ENCODE measurements at regions not wholly inside any gene's neighbourhood (a gene's known extent, or its start where the extent isn't known, plus 50 kb on each side); places are given as distances from the start of the nearest gene placed in this dataset.
"Not testable (repeated sequence)": the region's sequence is repeated elsewhere in the genome, so short reads cannot be mapped to it uniquely, and the experiment has no call there.

DNA sequence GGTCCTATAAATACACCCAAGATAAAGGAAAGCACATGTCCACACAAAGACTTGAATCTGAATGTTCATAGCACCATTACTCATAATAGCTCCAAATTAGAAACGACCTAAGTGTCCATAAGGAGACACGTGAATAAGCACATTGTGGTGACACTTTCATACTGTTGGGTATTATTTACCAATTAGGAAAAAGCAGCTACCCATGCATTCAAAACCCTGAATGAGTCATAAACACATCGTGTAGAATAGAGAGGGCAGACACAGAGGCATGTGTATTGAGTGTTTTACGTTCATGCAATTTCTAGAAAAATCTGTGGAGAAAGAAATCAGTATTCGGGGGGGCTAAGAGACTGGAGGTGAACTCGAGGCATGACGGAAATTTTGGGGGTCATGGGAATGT, 396.7 kb downstream of the THBS2 start:
- no peaks in the 10 kb centered on the region for H3K27me3 Mint-ChIP-seq (ENCODE audit: insufficient read depth)
- no peak overlapping the region for H3K4me3 Mint-ChIP-seq
- Histone ChIP-seq H3K9ac (ENCODE audit: extremely low read depth, low read length, poor library complexity, severe bottlenecking) (no peak overlapping the region), H3K27me3 (ENCODE audit: control insufficient read depth, insufficient read depth, low read length, poor library complexity, severe bottlenecking) (no peaks in the 10 kb centered on the region), H3K36me3 (ENCODE audit: control insufficient read depth, insufficient read depth, low read length) (no peaks in the 10 kb centered on the region), H3K4me1 (ENCODE audit: control insufficient read depth, insufficient read depth, low read length) (no peaks in the 10 kb centered on the region), H3K9me3 (ENCODE audit: control insufficient read depth, low read length) (no peaks in the 10 kb centered on the region), H3K4me3 (ENCODE audit: low read length) (no peak overlapping the region), H3K27ac (ENCODE audit: low read depth, low read length) (no peak overlapping the region)
- H3K36me3 Mint-ChIP-seq (ENCODE audit: low read depth): no peaks in the 10 kb centered on the region
- H3K27ac Mint-ChIP-seq: no peak overlapping the region
- TF ChIP-seq, protein P1, sequence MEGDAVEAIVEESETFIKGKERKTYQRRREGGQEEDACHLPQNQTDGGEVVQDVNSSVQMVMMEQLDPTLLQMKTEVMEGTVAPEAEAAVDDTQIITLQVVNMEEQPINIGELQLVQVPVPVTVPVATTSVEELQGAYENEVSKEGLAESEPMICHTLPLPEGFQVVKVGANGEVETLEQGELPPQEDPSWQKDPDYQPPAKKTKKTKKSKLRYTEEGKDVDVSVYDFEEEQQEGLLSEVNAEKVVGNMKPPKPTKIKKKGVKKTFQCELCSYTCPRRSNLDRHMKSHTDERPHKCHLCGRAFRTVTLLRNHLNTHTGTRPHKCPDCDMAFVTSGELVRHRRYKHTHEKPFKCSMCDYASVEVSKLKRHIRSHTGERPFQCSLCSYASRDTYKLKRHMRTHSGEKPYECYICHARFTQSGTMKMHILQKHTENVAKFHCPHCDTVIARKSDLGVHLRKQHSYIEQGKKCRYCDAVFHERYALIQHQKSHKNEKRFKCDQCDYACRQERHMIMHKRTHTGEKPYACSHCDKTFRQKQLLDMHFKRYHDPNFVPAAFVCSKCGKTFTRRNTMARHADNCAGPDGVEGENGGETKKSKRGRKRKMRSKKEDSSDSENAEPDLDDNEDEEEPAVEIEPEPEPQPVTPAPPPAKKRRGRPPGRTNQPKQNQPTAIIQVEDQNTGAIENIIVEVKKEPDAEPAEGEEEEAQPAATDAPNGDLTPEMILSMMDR (conservative IDR thresholded peaks at IDR 0.05): no peak
- WGBS, 2 experiments (ENCODE audit: insufficient coverage in 1 of 2, insufficient read length in 1 of 2): 82 to 90% methylated on average over 4 to 7 of the region's 7 CpGs
- H3K4me1 Mint-ChIP-seq: no peaks in the 10 kb centered on the region
- no peaks in the 10 kb centered on the region for H3K9me3 Mint-ChIP-seq
- no peak for DNase-seq

DNA sequence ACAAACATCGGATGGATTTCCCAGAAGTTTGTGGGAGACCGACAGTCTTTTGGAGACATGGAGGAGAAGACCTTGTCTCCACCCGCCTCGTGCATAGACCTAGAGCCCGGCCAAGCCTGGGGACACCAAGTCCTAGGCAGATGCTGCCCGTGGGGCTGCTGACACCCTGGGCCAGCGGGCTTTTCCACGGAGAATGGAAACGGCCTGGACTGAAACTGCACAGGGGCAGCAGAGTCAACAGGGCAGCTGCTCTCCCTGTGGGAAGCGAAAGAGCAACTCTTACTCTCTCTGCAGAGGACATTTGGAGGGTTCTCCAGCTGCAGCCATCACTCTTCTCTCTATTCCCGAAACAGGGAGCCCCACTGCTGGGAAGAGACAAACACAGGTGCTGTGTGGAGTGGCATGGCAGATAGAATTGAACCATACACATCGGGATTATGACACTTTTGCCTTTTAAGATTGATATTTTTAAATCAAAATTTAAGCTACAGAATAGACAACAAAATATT, 401.2 kb downstream of the THBS2 start:
- Histone ChIP-seq H3K36me3 (ENCODE audit: control insufficient read depth, insufficient read depth, low read length) (no peaks in the 10 kb centered on the region), H3K4me3 (ENCODE audit: low read length) (no peak overlapping the region), H3K27me3 (ENCODE audit: control insufficient read depth, insufficient read depth, low read length, poor library complexity, severe bottlenecking) (no peaks in the 10 kb centered on the region), H3K9ac (ENCODE audit: extremely low read depth, low read length, poor library complexity, severe bottlenecking) (no peak overlapping the region), H3K27ac (ENCODE audit: low read depth, low read length) (no peak overlapping the region), H3K4me1 (ENCODE audit: control insufficient read depth, insufficient read depth, low read length) (no peaks in the 10 kb centered on the region), H3K9me3 (ENCODE audit: control insufficient read depth, low read length) (no peaks in the 10 kb centered on the region)
- Mint-ChIP-seq H3K4me3 (no peak overlapping the region), H3K27ac (no peak overlapping the region), H3K36me3 (ENCODE audit: low read depth) (no peaks in the 10 kb centered on the region), H3K9me3 (peaks cover 4% of the 10 kb centered on the region), H3K27me3 (ENCODE audit: insufficient read depth) (no peaks in the 10 kb centered on the region), H3K4me1 (peaks cover 5% of the 10 kb centered on the region)
- no peak for DNase-seq
- 93 to 95% methylated on average over 11 to 12 of the region's 12 CpGs for whole genome bisulfite sequencing, 2 experiments (ENCODE audit: insufficient coverage in 1 of 2, insufficient read length in 1 of 2)
- TF ChIP-seq, protein P1 (conservative IDR thresholded peaks at IDR 0.05): no peak

DNA sequence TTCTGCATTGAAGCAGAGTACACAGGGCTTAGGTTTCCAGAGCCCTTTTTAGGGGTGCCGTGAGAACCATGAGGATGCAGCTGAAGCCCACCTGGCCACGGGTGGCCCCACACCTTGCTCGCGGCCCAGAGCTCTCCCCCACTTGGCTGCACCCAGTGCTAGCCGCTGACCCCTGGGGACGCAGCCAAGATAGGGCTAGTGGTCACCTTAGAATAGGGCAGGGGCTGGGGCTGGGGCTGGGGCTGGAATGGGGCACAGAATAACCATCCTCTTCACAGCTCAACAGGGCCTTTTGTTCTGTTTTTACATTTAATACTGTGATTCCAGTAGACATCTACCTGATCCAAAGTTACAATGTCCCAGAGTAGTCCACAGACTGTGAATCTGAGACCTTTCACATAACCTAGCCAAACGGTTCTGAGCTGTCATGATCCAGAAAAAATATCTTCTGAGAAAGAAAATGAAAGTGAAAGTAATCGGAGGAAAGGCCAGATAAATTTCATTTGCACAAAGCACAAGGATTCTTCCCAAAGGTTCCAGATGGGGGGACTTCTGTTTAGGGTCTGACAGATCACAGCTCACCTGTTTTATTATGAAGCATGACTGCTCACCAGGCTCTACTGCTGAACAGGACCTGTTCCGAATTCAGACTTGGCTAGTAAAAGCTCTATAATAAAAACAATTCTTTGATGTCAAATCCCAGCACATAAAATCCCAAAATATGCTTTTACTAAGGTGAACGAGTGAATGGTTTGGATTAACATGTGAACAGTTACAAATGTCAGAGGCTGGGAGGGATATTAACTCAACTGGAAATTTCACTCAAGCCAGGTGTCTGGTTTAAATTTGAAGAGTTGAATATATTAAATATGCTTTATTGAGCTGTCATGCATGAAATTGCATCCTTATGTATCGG, 401.9 kb downstream of the THBS2 start:
- Histone ChIP-seq H3K27me3 (ENCODE audit: control insufficient read depth, insufficient read depth, low read length, poor library complexity, severe bottlenecking) (no peaks in the 10 kb centered on the region), H3K36me3 (ENCODE audit: control insufficient read depth, insufficient read depth, low read length) (no peaks in the 10 kb centered on the region), H3K4me3 (ENCODE audit: low read length) (no peak overlapping the region), H3K9me3 (ENCODE audit: control insufficient read depth, low read length) (no peaks in the 10 kb centered on the region), H3K4me1 (ENCODE audit: control insufficient read depth, insufficient read depth, low read length) (no peaks in the 10 kb centered on the region), H3K27ac (ENCODE audit: low read depth, low read length) (no peak overlapping the region), H3K9ac (ENCODE audit: extremely low read depth, low read length, poor library complexity, severe bottlenecking) (no peak overlapping the region)
- Mint-ChIP-seq H3K36me3 (ENCODE audit: low read depth) (no peaks in the 10 kb centered on the region), H3K4me1 (peaks cover 5% of the 10 kb centered on the region), H3K27ac (no peak overlapping the region), H3K27me3 (ENCODE audit: insufficient read depth) (no peaks in the 10 kb centered on the region), H3K4me3 (no peak overlapping the region), H3K9me3 (peaks cover 4% of the 10 kb centered on the region)
- TF ChIP-seq, protein P1 (conservative IDR thresholded peaks at IDR 0.05): no peak
- DNase-seq: no peak
- 95% methylated on average over 7 to 11 of the region's 11 CpGs for WGBS, 2 experiments (ENCODE audit: insufficient coverage in 1 of 2, insufficient read length in 1 of 2)

DNA sequence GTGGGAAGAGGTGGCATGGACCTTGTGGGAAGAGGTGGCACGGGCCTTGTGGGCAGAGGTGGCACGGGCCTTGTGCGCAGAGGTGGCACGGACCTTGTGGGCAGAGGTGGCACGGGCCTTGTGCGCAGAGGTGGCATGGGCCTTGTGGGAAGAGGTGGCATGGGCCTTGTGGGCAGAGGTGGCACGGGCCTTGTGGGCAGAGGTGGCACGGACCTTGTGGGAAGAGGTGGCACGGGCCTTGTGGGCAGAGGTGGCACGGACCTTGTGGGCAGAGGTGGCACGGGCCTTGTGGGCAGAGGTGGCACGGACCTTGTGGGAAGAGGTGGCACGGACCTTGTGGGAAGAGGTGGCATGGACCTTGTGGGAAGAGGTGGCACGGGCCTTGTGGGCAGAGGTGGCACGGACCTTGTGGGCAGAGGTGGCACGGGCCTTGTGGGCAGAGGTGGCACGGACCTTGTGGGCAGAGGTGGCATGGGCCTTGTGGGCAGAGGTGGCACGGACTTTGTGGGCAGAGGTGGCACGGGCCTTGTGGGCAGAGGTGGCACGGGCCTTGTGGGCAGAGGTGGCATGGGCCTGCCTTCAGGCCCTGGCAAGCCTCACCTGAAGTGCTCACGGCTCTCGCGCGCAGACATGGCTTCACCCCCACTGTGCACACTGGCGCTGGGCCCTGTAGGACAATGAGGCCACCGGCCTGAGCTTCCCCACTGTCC, 403.5 kb downstream of the THBS2 start:
- not testable (repeated sequence) for H3K36me3 Mint-ChIP-seq (ENCODE audit: low read depth); H3K27ac Mint-ChIP-seq; DNase-seq; H3K27me3 ChIP-seq (ENCODE audit: control insufficient read depth, insufficient read depth, low read length, poor library complexity, severe bottlenecking); H3K4me3 ChIP-seq (ENCODE audit: low read length); H3K27me3 Mint-ChIP-seq (ENCODE audit: insufficient read depth); H3K4me1 ChIP-seq (ENCODE audit: control insufficient read depth, insufficient read depth, low read length); H3K27ac ChIP-seq (ENCODE audit: low read depth, low read length); H3K9me3 ChIP-seq (ENCODE audit: control insufficient read depth, low read length); H3K9ac ChIP-seq (ENCODE audit: extremely low read depth, low read length, poor library complexity, severe bottlenecking); H3K4me1 Mint-ChIP-seq; H3K4me3 Mint-ChIP-seq; H3K36me3 ChIP-seq (ENCODE audit: control insufficient read depth, insufficient read depth, low read length)
- 87 to 94% methylated on average over 2 to 22 of the region's 26 CpGs for WGBS, 2 experiments (ENCODE audit: insufficient coverage in 1 of 2, insufficient read length in 1 of 2)
- H3K9me3 Mint-ChIP-seq: peaks cover 11% of the 10 kb centered on the region

All from endodermal cell (in vitro differentiated cells).